ENCODE measurements at regions not wholly inside any gene's neighbourhood (a gene's known extent, or its start where the extent isn't known, plus 50 kb on each side); places are given as distances from the start of the nearest gene placed in this dataset.
A peak's percentile ranks its signal among the peaks of the same experiment; 100 is the strongest.

GRCh38 chr20:4581838-4582237 is 104.4 kb upstream of the PRNP start:
- TF ChIP-seq KDM1A (IDR thresholded peaks at IDR 0.05; ENCODE audit: borderline replicate concordance) = no peak
- no peak for TF ChIP-seq RCOR1 (conservative IDR thresholded peaks at IDR 0.05; ENCODE audit: low read depth, low read length)
- TF ChIP-seq ZBTB11 (CRISPR knock-in tag; IDR thresholded peaks at IDR 0.05) = no peak
- TF ChIP-seq, protein P1, sequence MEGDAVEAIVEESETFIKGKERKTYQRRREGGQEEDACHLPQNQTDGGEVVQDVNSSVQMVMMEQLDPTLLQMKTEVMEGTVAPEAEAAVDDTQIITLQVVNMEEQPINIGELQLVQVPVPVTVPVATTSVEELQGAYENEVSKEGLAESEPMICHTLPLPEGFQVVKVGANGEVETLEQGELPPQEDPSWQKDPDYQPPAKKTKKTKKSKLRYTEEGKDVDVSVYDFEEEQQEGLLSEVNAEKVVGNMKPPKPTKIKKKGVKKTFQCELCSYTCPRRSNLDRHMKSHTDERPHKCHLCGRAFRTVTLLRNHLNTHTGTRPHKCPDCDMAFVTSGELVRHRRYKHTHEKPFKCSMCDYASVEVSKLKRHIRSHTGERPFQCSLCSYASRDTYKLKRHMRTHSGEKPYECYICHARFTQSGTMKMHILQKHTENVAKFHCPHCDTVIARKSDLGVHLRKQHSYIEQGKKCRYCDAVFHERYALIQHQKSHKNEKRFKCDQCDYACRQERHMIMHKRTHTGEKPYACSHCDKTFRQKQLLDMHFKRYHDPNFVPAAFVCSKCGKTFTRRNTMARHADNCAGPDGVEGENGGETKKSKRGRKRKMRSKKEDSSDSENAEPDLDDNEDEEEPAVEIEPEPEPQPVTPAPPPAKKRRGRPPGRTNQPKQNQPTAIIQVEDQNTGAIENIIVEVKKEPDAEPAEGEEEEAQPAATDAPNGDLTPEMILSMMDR (IDR thresholded peaks at IDR 0.05 in 2 of 3, conservative IDR thresholded peaks at IDR 0.05 in 1 of 3; ENCODE audit: control insufficient read depth in 2 of 3, extremely low read depth in 1 of 3, insufficient read depth in 1 of 3, low read depth in 3 of 3, low read length in 3 of 3) = 0 out of 6 replicates have a peak, but pooled peaks of 1 of the 3 experiments have one; percentile 7
- no peak for TF ChIP-seq CHD2 (IDR thresholded peaks at IDR 0.05; ENCODE audit: borderline replicate concordance, low read depth, low read length)

Measured in GM12878 (cell line).